Lung microvascular endothelial cell (primary cell): ENCODE measurements at regions not wholly inside any gene's neighbourhood (a gene's known extent, or its start where the extent isn't known, plus 50 kb on each side); places are given as distances from the start of the nearest gene placed in this dataset.
"Not testable (repeated sequence)": the region's sequence is repeated elsewhere in the genome, so short reads cannot be mapped to it uniquely, and the experiment has no call there.

Experiments
- DNase-seq, 2 donors: peaks; one replicate each; pipeline versions ENCODE4 v3.0.0 to v3.0.0-alpha.2; 2010; ENCODE audit warnings: low read depth in 2 of 2

DNA sequence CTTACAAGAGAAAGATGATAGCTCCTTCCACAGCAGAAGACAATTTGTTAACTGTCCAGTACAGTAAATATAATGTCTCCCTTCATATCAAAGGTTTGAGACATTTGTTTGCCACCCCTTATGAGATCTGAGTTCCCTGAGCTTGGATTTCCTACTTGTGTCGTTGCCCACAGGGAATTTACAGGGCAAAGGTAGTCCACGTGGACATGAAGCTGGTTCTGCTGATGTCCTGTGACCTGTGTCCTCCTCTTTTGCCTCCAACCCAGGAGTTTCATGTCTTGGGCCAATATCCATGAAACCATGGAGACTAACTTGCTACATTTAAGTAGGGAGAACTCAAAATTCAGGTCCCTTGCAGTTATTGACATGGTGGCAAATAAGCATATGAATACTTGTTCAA is 172.2 kb upstream of the KCTD7 start:
- not testable (repeated sequence) for DNase-seq

DNA sequence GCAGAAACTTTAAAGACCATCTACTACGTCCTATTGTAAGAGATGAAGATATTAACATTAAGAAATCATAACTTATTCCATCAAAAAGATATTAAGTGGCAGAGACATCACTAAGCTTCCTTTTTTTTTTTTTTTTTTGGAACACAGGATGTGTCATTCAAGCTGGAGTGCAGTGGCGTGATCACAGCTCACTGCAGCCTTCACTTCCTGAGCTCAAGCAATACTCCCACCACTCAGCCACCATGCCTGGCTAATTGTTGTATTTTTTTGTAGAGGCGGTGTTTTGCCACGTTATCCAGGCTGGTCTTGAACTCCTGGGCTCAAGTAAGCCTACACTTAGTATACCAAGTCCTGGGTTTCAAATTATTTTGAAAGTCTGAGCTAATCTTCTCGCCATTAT is 169.7 kb upstream of the KCTD7 start:
- peak; percentile 55 to 59 for DNase-seq

DNA sequence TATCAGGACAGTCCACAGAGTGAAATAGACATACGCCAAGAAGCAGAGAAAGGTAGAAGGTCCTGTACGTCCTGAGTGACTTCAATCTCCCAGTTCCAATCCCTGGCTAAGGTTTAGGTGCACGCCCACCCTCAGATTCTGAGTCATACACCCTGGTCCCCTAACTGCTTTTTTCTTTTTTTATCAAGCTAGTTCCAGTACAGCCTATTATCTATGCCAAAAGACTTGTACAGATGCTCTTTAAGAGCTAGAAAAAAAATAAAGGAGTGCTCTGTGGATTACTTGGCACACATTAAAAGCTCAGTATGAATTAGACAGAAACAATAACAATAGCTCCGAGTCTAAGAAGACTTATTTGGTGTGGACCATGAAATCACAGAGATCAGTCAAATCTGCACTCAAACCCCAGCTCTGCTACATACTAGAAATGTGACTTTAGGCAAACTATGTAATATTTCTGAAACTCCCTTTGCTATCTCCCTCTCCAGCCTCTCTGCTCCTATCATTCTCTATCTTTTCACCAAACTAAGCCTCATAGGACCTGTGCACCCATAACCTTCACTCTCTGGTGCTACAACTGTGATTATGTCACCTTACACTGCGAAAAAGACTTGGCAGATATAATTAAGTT is 168.8 kb upstream of the KCTD7 start:
- DNase-seq, result peak in 1 of 2 donors; percentile 9

DNA sequence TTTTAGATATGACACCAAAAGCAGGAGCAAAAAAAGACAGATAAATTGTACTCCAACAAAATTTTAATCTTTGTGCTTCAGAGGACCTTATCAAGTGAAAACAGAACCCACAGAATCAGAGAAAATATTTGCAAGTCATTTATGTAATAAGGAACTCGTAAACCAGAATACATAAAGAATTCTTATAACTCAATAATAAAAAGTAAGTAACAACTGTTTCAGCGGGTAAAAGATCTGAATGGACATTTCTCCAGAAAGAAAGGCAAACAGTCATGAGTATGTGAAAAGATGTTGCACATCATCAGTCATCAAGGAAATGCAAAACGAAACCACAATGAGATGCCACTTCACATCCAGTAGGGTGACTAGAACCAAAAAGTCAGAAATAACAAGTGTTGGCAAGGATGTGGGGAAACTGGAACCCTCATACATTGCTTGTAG is 167.7 kb upstream of the KCTD7 start:
- peak in 1 of 2 donors; percentile 11 for DNase-seq

DNA sequence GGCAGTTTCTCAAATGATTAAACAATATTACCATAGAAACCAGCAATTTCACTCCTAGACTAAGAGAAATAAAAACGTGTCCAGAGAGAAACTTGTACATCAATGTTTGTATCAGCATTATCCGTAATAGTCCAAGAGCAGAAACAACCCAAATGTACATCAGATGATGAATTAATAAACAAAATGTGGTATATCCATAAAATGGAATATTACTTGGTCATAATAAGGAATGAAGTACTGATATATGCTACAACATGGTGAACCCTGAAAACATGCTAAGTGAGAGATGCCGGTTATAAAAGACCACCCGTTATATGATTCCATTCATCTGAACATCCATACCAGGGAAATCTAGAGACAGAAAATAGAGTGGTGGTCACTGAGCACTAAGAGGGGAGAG is 167.3 kb upstream of the KCTD7 start:
- not testable (repeated sequence) for DNase-seq

DNA sequence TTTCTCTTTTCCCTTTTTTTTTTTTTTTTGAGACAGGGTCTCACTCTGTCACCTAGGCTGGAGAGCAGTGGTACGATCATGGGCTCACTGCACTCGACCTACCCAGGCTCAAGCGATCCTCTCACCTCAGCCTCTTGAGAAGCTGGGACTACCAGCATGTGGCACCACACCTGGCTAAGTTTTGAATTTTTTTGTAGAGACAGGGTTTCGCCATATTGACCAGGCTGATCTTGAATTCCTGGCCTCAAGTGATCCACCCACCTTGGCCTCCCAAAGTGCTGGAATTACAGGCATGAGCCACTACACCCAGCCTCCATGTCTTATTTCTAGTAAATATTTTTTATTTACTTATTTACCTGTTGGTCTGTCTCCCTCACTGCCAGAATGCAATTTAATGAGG is 165.8 kb upstream of the KCTD7 start:
- DNase-seq, result not testable (repeated sequence)

DNA sequence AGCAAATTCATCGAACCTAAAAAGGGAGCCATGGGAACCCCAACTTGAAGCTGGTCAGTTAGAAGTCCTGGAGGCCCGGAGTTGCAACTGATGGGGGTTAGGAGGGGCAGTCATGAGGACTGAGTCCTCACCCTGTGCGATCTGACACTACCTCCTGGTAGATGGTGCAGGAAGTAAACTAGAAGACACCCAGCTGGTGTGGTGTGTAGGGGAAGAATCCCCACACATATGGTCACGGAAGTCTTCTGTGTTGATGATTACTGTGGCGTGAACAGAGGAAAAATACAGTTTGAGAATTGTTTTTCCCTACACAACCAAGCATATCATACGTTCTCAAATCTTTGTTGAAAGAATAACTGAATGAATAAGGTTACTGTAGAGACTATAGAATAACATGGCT is 164.6 kb upstream of the KCTD7 start:
- DNase-seq, result no peak

DNA sequence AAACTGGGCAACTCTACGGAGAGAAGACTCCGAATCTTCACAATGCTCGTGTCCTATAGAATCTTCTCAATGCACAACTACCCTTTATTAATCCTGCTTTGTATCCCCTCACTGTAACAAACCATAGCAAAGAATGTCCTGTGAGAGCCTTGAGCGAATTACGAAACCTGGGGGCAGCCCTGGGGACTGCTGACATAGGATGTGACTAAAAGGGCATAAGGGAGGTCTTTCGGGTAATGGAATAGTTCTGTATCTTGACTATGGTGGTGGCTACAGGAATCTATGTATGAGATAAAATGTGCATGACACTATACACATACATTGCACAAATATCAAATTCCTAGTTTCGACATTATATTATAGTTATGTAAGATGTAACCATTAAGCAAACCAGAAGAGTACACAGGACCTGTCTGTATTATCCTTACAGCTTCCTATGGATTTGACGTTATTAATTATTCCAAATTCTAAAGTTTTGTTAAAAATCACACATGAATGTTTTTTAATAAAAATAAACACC is 162.5 kb upstream of the KCTD7 start:
- no peak for DNase-seq

DNA sequence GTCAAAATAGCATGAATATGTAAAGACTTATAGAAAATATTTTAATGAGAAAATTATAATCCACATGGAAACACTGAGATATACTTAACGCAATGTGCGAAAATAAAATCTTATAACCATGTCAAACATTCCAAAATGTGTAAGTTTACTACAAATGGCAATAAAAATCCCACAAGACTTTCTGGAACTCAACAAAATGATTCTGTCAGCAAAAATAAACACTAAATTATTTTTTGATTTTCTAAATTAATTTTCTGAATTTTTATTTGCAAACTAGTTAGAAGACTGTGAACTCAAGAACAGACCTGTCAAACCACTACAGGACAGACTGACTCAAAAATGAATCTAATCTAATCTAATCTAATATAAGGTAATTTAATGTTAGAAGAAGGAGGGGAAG is 160.8 kb upstream of the KCTD7 start:
- no peak for DNase-seq

DNA sequence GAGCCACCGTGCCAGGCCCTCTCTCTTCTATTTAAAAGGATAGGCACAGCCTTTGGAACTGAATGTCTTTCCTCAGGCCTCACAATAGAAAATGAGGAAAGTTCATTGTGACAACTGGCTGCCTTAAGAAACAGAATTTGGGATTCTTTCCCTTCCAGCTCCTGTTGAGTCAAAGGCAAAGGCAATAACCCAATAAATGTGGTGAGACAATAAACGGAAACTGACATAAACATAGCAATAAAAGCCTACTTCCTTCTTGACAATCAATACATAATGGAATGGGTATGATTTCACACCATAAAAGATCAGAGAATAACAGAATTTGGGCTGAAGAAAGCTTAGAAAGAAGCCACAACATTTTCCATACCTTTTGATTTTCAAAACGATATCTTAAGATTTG is 155.6 kb upstream of the KCTD7 start:
- DNase-seq, result not testable (repeated sequence)

DNA sequence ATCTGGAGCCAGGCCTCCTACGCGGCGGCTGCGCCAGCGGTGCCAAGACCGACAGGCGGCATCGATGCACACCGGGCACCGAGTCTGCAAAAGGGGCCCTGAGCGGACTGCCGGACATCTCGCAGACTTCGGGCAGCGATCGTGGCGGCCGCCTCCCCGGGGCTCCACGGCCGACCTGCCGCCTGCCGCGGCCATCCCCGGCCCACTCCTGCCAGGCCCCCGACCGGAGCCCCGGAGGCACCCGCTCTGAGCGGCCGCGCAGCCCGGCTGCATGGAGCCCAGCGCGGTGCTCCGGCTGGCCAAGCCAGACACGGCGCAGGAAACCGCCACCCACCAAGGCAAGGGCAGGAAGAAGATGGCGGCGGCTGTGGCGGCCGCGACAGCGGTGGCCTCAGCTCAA is 154.2 kb upstream of the KCTD7 start:
- no peak for DNase-seq

DNA sequence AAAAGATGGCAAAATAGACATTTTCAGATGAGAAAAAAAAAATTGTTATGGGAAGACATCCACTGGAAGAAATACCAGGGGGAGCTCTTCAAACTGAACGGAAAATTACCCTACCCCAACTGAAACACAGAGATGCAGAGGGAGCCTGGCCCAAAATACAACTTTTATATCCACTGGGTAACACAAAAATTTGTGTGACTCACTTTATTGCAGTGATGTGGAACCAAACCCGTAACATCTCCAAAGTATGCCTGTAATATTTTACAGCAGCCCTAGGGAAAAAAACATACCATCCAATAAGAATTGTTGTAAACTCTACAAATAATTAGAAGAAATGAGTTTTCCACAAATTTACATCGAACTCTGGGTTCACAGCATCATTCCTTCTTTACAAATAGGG is 152.6 kb upstream of the KCTD7 start:
- DNase-seq, result not testable (repeated sequence)

DNA sequence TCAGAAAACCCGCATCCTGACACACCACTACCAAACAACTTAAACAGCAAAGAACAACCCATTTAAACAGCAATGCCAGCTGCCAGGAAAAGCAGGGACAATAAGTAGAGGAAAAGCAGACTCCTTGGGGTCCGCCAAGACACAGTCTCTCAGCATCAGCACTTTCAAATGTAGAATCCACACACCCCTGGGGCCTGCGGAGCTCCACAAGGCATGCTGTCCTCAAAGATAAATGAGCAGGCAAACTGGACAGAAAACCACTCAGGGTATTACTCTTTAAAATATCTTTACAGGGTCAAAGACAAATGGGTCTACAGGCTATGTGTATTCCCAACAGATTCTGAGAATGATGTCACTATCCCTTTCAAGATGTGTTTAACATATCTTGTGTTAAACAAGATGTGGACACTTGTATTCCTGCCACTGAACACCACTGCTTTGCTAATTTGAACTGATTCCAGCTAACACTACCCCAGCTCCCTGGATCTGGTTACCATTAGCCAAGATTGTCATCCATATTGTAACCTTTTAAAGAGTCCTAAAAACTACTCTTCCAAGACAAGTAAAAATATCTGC is 150.8 kb upstream of the KCTD7 start:
- not testable (repeated sequence) for DNase-seq

DNA sequence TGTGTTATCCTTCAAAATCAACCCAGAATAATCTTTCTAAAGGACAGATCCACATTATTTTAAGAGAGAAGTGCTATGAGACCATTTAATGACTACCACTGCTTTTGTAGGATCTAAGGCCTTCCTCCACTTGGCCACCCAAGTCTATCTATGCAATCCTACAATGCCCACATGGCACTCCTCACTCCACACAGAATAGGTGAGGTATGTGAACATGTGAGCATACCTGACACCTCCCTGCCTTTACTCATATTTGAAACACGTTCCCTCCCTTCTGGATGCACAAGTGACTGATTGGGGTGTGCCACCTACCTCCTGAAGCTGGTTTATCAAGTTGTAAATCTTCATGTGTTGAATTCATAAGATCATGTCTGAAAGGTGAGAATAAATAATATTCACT is 147.5 kb upstream of the KCTD7 start:
- DNase-seq, result not testable (repeated sequence)

DNA sequence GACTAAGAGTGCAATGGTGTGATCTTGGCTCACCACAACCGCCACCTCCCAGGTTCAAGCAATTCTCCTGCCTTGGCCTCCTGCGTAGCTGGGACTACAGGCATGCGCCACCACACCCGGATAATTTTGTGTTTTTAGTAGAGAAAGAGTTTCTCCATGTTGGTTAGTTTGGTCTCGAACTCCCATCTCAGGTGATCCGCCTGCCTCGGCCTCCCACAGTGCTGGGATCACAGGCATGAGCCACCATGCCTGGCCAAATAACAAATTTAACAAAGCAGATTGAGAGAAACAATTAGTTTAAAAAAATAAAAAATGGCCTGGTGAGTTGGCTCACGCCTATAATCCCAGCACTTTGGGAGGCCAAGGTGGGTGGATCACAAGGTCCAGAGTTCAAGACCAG is 139.6 kb upstream of the KCTD7 start:
- DNase-seq, result not testable (repeated sequence)

DNA sequence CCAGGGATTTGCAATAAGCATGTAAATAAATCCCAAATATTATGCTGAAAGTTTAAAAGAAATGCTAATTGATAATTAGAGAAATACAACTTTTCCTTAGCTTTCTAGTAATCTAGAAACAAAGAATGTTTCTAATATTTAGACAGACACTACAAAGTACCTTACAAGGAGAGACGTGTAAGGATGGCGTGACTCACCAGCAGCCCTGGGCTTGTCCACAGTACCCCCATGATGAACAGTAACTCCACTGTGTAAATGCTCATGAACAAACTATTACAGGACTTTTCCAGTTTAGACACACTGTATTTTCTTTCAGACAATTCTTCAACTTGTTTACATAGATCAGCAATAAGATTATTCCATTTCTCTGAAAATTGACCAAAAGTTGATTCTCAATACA is 138.9 kb upstream of the KCTD7 start:
- not testable (repeated sequence) for DNase-seq

DNA sequence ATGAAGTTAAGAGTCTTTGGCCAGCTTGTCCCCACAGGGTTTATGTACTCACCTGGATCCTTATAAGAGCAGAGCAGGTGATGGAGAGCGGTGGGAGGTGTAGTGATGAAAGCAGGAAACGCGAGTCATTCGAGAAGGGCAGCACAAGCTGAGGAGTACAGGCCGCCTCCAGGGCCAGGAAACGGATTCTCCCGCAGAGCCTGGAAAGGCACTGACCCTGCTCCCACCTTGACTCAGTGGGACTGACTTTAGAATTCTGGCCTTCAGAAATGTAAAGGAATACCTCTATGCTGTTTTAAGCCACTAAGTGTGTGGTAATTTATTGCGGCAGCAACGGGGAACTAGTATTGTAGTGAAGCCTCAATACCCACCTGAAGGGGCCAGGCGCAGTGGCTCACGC is 137.7 kb upstream of the KCTD7 start:
- DNase-seq, result not testable (repeated sequence)

DNA sequence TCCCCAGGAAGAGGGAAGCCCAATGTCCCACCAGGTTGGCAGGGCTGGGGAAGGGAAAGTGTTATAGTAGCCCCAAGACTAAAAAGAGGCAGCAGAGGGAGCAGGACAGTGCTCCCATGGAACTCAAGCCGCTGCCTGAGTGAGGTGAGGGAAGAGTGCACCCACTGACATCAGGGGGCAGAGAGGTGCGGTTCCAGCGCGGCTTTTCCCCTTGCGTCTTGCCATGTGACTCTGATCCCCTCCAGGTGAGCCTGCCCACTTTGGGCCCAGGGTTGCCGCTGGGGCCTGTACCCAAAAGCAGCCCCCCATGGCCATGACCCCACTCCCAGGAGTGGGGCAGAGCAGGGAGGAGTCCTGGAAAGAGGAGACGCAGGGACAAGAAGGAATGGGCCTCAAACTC is 136.3 kb upstream of the KCTD7 start:
- not testable (repeated sequence) for DNase-seq

DNA sequence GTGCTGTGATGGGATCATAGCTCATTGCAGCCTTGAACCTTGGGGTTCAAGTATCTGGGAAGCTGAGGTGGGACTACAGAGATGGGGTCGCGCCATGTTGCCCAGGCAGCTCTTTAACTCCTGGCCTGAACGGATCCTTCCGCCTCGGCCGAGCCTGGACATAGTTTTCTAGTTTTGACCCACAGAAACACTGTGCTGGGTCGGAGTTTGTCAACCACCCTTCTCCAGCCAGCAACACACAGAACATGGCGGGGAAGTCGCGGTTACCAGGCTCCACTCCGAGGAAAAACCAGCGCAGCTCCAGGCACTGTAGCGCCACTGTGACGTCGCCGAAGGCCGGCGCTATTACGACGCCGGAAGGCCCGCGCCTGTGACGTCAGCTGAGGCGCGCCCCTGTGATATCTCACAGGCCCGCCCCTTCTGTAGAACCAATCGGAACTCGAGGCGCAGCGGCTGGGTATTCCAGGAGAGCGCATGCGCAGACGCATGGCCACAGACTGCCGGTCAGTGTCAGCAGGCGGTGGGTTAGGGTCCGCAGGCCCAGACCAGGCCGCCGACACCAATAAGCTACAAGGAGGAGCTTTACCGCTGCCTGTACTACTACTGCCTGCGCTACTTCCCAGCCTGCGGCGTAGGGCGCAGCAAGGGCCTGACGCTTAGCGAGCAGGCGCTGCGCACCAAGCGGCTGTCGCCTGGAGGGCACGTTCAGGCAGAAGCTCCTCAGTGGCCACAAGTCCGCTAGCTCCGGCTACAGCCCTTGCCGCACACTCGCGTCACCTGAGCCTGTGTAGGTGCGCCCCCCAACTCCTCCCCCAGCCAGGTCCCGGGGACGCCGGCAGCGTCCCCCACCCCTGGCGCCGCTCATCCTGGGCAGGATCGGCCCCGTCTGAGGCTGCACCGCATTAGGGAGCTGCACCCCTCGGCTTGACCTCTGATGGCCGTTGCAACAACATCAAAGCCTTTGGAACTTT is 135.2 kb upstream of the KCTD7 start:
- peak; percentile 99 for DNase-seq

DNA sequence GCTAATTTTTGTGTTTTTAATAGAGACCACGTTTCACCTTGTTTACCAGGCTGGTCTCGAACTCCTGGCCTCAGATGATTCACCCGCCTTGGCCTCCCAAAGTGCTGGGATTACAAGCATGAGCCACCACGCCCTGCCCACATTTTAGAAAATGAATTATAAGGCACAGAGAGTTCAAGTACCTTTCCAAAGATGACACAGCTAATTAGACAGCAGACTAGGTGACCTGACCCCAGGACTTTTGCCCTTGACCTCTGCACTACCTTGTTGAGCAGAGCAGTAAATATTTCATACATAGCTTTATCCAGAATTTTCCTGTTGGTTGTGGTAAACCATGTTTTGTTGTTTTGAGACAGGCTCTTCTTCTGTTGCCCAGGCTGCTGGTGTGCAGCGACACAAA is 131.3 kb upstream of the KCTD7 start:
- DNase-seq, result no peak

DNA sequence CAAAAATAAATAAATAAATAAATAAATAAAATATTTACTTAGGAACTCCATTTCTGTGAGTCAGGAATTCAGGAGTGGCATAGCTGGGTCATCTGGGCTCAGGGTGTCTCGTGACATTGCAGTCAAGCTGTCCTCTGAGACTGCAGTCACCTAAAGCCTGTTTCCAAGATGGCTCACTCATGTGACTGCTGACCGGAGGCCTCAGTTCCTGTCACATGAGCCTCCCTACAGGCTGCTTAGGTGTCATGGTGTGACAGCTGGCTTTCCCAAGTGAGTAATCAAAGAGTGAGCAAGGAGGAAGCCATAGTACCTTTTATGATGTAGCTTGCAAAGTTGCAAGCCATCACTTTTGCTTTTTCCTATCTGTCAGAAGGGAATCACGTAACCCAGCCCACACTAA is 128.6 kb upstream of the KCTD7 start:
- DNase-seq, result peak in 1 of 2 donors; percentile 24
